A673 (cell line): ENCODE measurements at regions not wholly inside any gene's neighbourhood (a gene's known extent, or its start where the extent isn't known, plus 50 kb on each side); places are given as distances from the start of the nearest gene placed in this dataset.

Experiments used
- BruUV-seq: library from RNA; stranded (reverse); fragments of 400-500 nt; replicated peaks from 2 replicates; lab custom pipeline; 2021; lab: Mats Ljungman, UMichigan
- CTCF ChIA-PET: fragments of 300-600 bp; sonication (Branson Sonifier 250); formaldehyde crosslinking; loops from one replicate; lab custom pipeline; 2022; ENCODE audit warnings: antibody characterized with exemption; lab: Charles Lee
- POLR2A ChIA-PET: fragments of 300-600 bp; sonication (Branson Sonifier 250); formaldehyde crosslinking; loops from one replicate; lab custom pipeline; 2022; ENCODE audit warnings: antibody characterized with exemption; ENCODE audit not compliant: low non-redundant PET; lab: Charles Lee
- DNase-seq: peaks from one replicate; pipeline ENCODE4 v3.0.0-alpha.2; 2015; ENCODE audit warnings: low spot score
- H3K27ac ChIP-seq: fragments of 200-600 bp; sonication (generic); 2 replicates; pipeline ENCODE4 v1.5.1; 2016; ENCODE audit warnings: mixed run types, low read depth, mild to moderate bottlenecking, mixed read lengths, antibody characterized with exemption, low read length; ENCODE audit not compliant: poor library complexity, severe bottlenecking
- H3K27me3 ChIP-seq: fragments of 200-600 bp; sonication (generic); replicated peaks from 2 replicates; pipeline ENCODE4 v1.6.1; 2017; ENCODE audit warnings: mixed run types, low read depth, mild to moderate bottlenecking, mixed read lengths, antibody characterized with exemption, low read length; ENCODE audit not compliant: insufficient read depth, poor library complexity
- H3K36me3 ChIP-seq: fragments of 200-600 bp; sonication (generic); 2 replicates; pipeline ENCODE4 v1.6.1; 2016; ENCODE audit warnings: mixed run types, mild to moderate bottlenecking, mixed read lengths, antibody characterized with exemption, low read length; ENCODE audit not compliant: insufficient read depth, poor library complexity, severe bottlenecking
- H3K4me1 ChIP-seq: fragments of 200-600 bp; sonication (generic); 2 replicates; pipeline ENCODE4 v1.6.1; 2017; ENCODE audit warnings: mixed run types, mild to moderate bottlenecking, mixed read lengths, antibody characterized with exemption, low read length; ENCODE audit not compliant: insufficient read depth, poor library complexity, severe bottlenecking
- H3K4me3 ChIP-seq: fragments of 200-600 bp; sonication (generic); 2 replicates; pipeline ENCODE4 v1.5.1; 2016; ENCODE audit warnings: low read depth, mixed run types, mild to moderate bottlenecking, mixed read lengths, low read length; ENCODE audit not compliant: poor library complexity, severe bottlenecking
- H3K9me3 ChIP-seq: fragments of 200-600 bp; sonication (generic); 2 replicates; pipeline ENCODE4 v1.6.1; 2016; ENCODE audit warnings: mixed run types, low read depth, mild to moderate bottlenecking, mixed read lengths, antibody characterized with exemption, low read length; ENCODE audit not compliant: poor library complexity, severe bottlenecking
- EZH2 ChIP-seq: fragments of 200-600 bp; sonication (generic); IDR thresholded peaks from 2 replicates; pipeline ENCODE4 v1.6.1; 2017; ENCODE audit warnings: borderline replicate concordance, low read depth, mild to moderate bottlenecking, mixed read lengths, antibody characterized with exemption, low read length; ENCODE audit not compliant: poor library complexity, severe bottlenecking
- intact Hi-C: fragments of 100-400 bp; cut with micrococcal nuclease; formaldehyde crosslinking; loops from one replicate; pipeline ENCODE4 v1.10.0; 2022; ENCODE audit not compliant: unreplicated experiment
- TF ChIP-seq, protein P1 (sequence below): fragments of 300-800, 200-600 bp; sonication (generic); conservative IDR thresholded peaks from 2 replicates; pipeline ENCODE4 v1.5.1; 2017; ENCODE audit warnings: low read depth, mild to moderate bottlenecking, antibody characterized with exemption, low read length, moderate library complexity, mixed read lengths

DNA sequence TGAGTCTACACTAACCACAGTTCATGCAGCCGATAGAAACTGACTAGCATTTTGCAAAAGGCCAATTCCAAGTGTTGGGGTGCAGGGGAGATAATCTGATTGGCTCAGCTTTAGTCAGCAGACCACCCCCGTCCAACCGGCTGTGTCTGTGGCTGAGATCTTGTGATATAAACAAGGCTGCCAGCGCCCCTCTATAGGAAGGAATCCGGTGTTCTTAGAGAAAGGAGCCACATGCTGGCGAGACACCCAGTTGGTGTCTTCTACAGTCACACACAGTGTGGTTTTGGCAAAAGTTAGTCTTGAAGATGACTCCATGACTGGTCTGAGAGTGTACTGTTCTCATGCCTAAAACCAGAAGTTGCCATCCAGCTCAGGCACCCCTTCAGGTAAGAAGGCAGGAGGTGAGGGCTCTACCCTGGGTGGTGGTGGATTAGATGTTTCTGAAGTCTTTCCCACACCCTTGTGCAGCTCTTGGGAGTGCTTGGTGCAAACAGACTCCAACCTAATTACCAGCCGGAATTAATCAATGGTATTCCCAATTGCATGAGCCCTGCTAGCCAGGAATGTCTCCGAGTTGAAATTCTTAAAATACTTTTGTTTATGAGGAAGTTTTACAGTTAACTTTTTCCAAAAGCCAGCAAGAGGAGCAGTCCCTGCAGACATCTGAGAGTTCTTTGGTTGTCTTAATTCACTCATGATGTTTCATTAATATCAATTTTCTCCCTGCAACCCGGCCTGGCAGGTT lies 172.3 kb upstream of the IRX6 start:
- Histone ChIP-seq H3K27me3 (peaks cover 3% of the 10 kb centered on the region), H3K36me3 (no peaks in the 10 kb centered on the region), H3K27ac (no peak overlapping the region), H3K4me1 (no peaks in the 10 kb centered on the region), H3K4me3 (no peak overlapping the region), H3K9me3 (no peaks in the 10 kb centered on the region)
- TF ChIP-seq, protein P1, sequence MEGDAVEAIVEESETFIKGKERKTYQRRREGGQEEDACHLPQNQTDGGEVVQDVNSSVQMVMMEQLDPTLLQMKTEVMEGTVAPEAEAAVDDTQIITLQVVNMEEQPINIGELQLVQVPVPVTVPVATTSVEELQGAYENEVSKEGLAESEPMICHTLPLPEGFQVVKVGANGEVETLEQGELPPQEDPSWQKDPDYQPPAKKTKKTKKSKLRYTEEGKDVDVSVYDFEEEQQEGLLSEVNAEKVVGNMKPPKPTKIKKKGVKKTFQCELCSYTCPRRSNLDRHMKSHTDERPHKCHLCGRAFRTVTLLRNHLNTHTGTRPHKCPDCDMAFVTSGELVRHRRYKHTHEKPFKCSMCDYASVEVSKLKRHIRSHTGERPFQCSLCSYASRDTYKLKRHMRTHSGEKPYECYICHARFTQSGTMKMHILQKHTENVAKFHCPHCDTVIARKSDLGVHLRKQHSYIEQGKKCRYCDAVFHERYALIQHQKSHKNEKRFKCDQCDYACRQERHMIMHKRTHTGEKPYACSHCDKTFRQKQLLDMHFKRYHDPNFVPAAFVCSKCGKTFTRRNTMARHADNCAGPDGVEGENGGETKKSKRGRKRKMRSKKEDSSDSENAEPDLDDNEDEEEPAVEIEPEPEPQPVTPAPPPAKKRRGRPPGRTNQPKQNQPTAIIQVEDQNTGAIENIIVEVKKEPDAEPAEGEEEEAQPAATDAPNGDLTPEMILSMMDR: no peak
- no peak for TF ChIP-seq EZH2
- POLR2A ChIA-PET: interaction anchor here (0.6 kb wide), 1 partner anchor 242 kb away, joined by 3 read pairs; no protein-coding TSS in a partner anchor
- no peak for DNase-seq
- CTCF ChIA-PET: no interaction called here
- intact Hi-C loops: no loop called here
- BruUV-seq: no TSS peak

DNA sequence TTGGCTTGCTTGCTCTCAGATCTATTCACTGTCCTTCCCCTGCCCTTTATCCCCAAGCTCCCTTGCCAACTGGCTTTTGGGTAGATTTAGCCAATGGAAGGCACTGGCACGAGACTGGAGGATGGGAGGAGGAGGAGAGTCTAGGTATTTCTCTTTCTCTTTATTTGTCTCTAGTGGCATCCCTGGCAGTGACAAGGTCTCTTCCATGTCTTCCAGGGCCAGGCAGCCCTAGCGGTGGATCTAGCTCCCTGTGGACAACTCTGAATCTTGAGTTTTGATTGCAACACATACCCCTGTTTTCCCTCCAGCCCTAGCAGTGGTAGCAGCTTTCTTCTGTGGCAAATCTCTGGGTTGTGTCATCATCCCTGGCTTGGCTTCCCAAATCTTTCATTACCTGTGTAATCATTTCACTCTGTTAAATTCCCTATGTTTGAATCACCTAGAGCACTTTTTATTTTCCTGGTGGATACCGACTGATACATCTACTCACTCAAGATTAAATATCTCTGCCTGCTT lies 171.1 kb upstream of the IRX6 start:
- H3K36me3 ChIP-seq: no peaks in the 10 kb centered on the region
- no peak overlapping the region for H3K27ac ChIP-seq
- intact Hi-C loops: no loop called here
- TF ChIP-seq EZH2: no peak
- TF ChIP-seq, protein P1: no peak
- peaks cover 3% of the 10 kb centered on the region for H3K27me3 ChIP-seq
- CTCF ChIA-PET: no interaction called here
- BruUV-seq: no TSS peak
- no peaks in the 10 kb centered on the region for H3K9me3 ChIP-seq
- H3K4me1 ChIP-seq: no peaks in the 10 kb centered on the region
- H3K4me3 ChIP-seq: no peak overlapping the region
- POLR2A ChIA-PET: no interaction called here
- DNase-seq: no peak

DNA sequence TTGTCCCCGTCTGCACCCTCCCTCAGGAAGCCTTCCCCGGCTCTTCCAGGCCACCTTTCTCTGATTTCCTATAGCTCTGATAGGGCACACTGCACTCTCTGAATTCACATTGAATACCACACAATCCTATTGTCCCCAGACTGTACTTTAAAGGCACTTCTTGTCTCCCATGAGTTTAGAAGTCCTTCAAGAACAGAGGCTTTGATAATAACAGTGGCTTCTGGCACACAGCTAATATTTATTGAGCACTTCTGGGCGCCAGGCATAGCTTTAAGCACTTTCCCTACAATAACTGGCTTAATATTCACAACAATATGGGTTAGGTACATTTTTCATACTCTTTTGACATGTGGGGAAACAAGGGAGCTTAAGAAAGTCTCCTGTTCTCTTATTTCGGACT lies 169.7 kb upstream of the IRX6 start:
- no peak overlapping the region for H3K27ac ChIP-seq
- no peak for DNase-seq
- peaks cover 3% of the 10 kb centered on the region for H3K27me3 ChIP-seq
- intact Hi-C loops: no loop called here
- CTCF ChIA-PET: no interaction called here
- no peaks in the 10 kb centered on the region for H3K9me3 ChIP-seq
- TF ChIP-seq, protein P1: no peak
- TF ChIP-seq EZH2: no peak
- no TSS peak for BruUV-seq
- POLR2A ChIA-PET: no interaction called here
- no peak overlapping the region for H3K4me3 ChIP-seq
- no peaks in the 10 kb centered on the region for H3K36me3 ChIP-seq
- H3K4me1 ChIP-seq: no peaks in the 10 kb centered on the region
